H9 (cell line): ENCODE measurements at regions not wholly inside any gene's neighbourhood (a gene's known extent, or its start where the extent isn't known, plus 50 kb on each side); places are given as distances from the start of the nearest gene placed in this dataset.

Experiments used
- DNase-seq: peaks from one replicate; pipeline ENCODE4 v3.0.0-alpha.2; 2017
- H2AFZ ChIP-seq: one replicate; pipeline ENCODE4 v1.6.1; 2013; ENCODE audit warnings: mild to moderate bottlenecking, low read length, control low read depth, moderate library complexity
- H2AK5ac ChIP-seq: 2 replicates; pipeline ENCODE4 v1.6.1; 2013; ENCODE audit warnings: low read length, control low read depth, mixed read lengths; ENCODE audit not compliant: insufficient read length
- H2BK120ac ChIP-seq: one replicate; pipeline ENCODE4 v1.6.1; 2013; ENCODE audit warnings: low read depth, mild to moderate bottlenecking, low read length, control low read depth, inconsistent platforms; ENCODE audit not compliant: poor library complexity, severe bottlenecking
- H2BK12ac ChIP-seq: 2 replicates; pipeline ENCODE4 v1.6.1; 2013; ENCODE audit warnings: low read length, control low read depth, mixed read lengths, low read depth; ENCODE audit not compliant: insufficient read length
- H2BK15ac ChIP-seq: 2 replicates; pipeline ENCODE4 v1.6.1; 2013; ENCODE audit warnings: low read depth, low read length, control low read depth
- H2BK20ac ChIP-seq: one replicate; pipeline ENCODE4 v1.6.1; 2013; ENCODE audit warnings: low read depth, mild to moderate bottlenecking, low read length, control low read depth, inconsistent platforms; ENCODE audit not compliant: poor library complexity, severe bottlenecking
- H2BK5ac ChIP-seq: 2 replicates; pipeline ENCODE4 v1.6.1; 2013; ENCODE audit warnings: low read length, control low read depth, mixed read lengths; ENCODE audit not compliant: insufficient read length
- H3K14ac ChIP-seq: 2 replicates; pipeline ENCODE4 v1.6.1; 2013; ENCODE audit warnings: low read length, control low read depth; ENCODE audit not compliant: insufficient read depth
- H3K18ac ChIP-seq: 2 replicates; pipeline ENCODE4 v1.6.1; 2013; ENCODE audit warnings: low read depth, mild to moderate bottlenecking, mixed read lengths, low read length, control low read depth; ENCODE audit not compliant: insufficient read length
- H3K23ac ChIP-seq: 2 replicates; pipeline ENCODE4 v1.6.1; 2013; ENCODE audit warnings: low read length, control low read depth, mixed read lengths, low read depth; ENCODE audit not compliant: insufficient read length
- H3K23me2 ChIP-seq: 2 replicates; pipeline ENCODE4 v1.6.1; 2013; ENCODE audit warnings: low read depth, mild to moderate bottlenecking, mixed read lengths, low read length, control low read depth; ENCODE audit not compliant: insufficient read length, poor library complexity, severe bottlenecking
- H3K27ac ChIP-seq: 2 replicates; pipeline ENCODE4 v1.5.1; 2013; ENCODE audit warnings: low read length, control low read depth, mixed read lengths, low read depth; ENCODE audit not compliant: insufficient read length
- H3K27me3 ChIP-seq: 2 replicates; pipeline ENCODE4 v1.6.1; 2013; ENCODE audit warnings: low read length, control low read depth, inconsistent platforms; ENCODE audit not compliant: insufficient read depth
- H3K4ac ChIP-seq: 2 replicates; pipeline ENCODE4 v1.6.1; 2013; ENCODE audit warnings: low read depth, mild to moderate bottlenecking, control low read depth, inconsistent platforms, low read length, moderate library complexity
- H3K4me1 ChIP-seq: 2 replicates; pipeline ENCODE4 v1.6.1; 2013; ENCODE audit warnings: low read length, control low read depth, inconsistent platforms; ENCODE audit not compliant: insufficient read depth
- H3K4me2 ChIP-seq: 2 replicates; pipeline ENCODE4 v1.6.1; 2013; ENCODE audit warnings: low read length, control low read depth, mixed read lengths; ENCODE audit not compliant: insufficient read length, insufficient read depth
- H3K56ac ChIP-seq: 2 replicates; pipeline ENCODE4 v1.6.1; 2013; ENCODE audit warnings: low read depth, mild to moderate bottlenecking, mixed read lengths, low read length, control low read depth; ENCODE audit not compliant: insufficient read length
- H3K79me1 ChIP-seq: 2 replicates; pipeline ENCODE4 v1.6.1; 2013; ENCODE audit warnings: low read depth, mild to moderate bottlenecking, moderate library complexity, low read length, control low read depth, inconsistent platforms; ENCODE audit not compliant: insufficient read depth, poor library complexity, severe bottlenecking
- H3K79me2 ChIP-seq: 2 replicates; pipeline ENCODE4 v1.6.1; 2013; ENCODE audit warnings: low read length, control low read depth, inconsistent platforms; ENCODE audit not compliant: insufficient read depth
- H3K9ac ChIP-seq: 2 replicates; pipeline ENCODE4 v1.6.1; 2013; ENCODE audit warnings: low read length, control low read depth, mixed read lengths; ENCODE audit not compliant: insufficient read length; ENCODE audit errors: extremely low read depth
- H3K9me3 ChIP-seq: one replicate; pipeline ENCODE4 v1.6.1; 2013; ENCODE audit warnings: low read depth, low read length, inconsistent platforms; ENCODE audit not compliant: control insufficient read depth
- H3T11ph ChIP-seq: one replicate; pipeline ENCODE4 v1.6.1; 2013; ENCODE audit warnings: mild to moderate bottlenecking, low read length, control low read depth, inconsistent platforms
- H4K20me1 ChIP-seq: one replicate; pipeline ENCODE4 v1.6.1; 2013; ENCODE audit not compliant: control insufficient read depth, insufficient read length, insufficient read depth
- H4K5ac ChIP-seq: 2 replicates; pipeline ENCODE4 v1.6.1; 2013; ENCODE audit warnings: low read depth, mild to moderate bottlenecking, mixed read lengths, low read length, control low read depth; ENCODE audit not compliant: insufficient read length
- H4K8ac ChIP-seq: replicated peaks from 2 replicates; pipeline ENCODE4 v1.6.1; 2013; ENCODE audit warnings: low read length, control low read depth, mixed read lengths, low read depth; ENCODE audit not compliant: insufficient read length
- H4K91ac ChIP-seq: 2 replicates; pipeline ENCODE4 v1.6.1; 2013; ENCODE audit warnings: low read depth, mild to moderate bottlenecking, moderate library complexity, mixed read lengths, low read length, control low read depth; ENCODE audit not compliant: insufficient read length
- H3K27ac Mint-ChIP-seq, 3 experiments: 2 replicates in 2 of 3; 3 replicates in 1 of 3; pipeline ENCODE4 v1.8.0; 2020 to 2021; ENCODE audit warnings: mixed read lengths in 3 of 3, mild to moderate bottlenecking in 1 of 3, moderate library complexity in 1 of 3
- H3K27me3 Mint-ChIP-seq: 2 replicates; pipeline ENCODE4 v1.8.0; 2021; ENCODE audit warnings: low read depth, mild to moderate bottlenecking, moderate library complexity, mixed read lengths
- H3K36me3 Mint-ChIP-seq, 3 experiments: 2 replicates in 2 of 3; 3 replicates in 1 of 3; pipeline ENCODE4 v1.8.0; 2020 to 2021; ENCODE audit warnings: low read depth in 3 of 3, mixed read lengths in 3 of 3; ENCODE audit not compliant: insufficient read depth in 1 of 3
- H3K4me1 Mint-ChIP-seq, 2 experiments: 2 replicates each; pipeline ENCODE4 v1.8.0; 2020; ENCODE audit warnings: mixed read lengths in 2 of 2
- H3K4me3 Mint-ChIP-seq, 2 experiments: 2 replicates in 1 of 2; 3 replicates in 1 of 2; pipeline ENCODE4 v1.8.0; 2020 to 2021; ENCODE audit warnings: mild to moderate bottlenecking in 2 of 2, mixed read lengths in 2 of 2, moderate library complexity in 1 of 2
- H3K9me3 Mint-ChIP-seq, 2 experiments: 2 replicates in 1 of 2; 3 replicates in 1 of 2; pipeline ENCODE4 v1.8.0; 2020; ENCODE audit warnings: mild to moderate bottlenecking in 2 of 2, mixed read lengths in 2 of 2, moderate library complexity in 1 of 2
- WGBS: extraction: QIAGEN DNeasy Blood & Tissue Kit; methylation state at CpG from one replicate; pipeline ENCODE4 v1.1.7; 2013; ENCODE audit warnings: missing lambda C conversion rate, low lambda C conversion rate, mixed read lengths; ENCODE audit not compliant: insufficient read length; ENCODE audit errors: extremely low coverage; 5-methylcytosine and 5-hydroxymethylcytosine counted together
- TF ChIP-seq, protein P1 (sequence below): fragments of 200-600 bp; sonication (generic); conservative IDR thresholded peaks from 3 replicates; pipeline ENCODE4 v1.8.0; 2021; ENCODE audit warnings: antibody characterized with exemption, mild to moderate bottlenecking

DNA sequence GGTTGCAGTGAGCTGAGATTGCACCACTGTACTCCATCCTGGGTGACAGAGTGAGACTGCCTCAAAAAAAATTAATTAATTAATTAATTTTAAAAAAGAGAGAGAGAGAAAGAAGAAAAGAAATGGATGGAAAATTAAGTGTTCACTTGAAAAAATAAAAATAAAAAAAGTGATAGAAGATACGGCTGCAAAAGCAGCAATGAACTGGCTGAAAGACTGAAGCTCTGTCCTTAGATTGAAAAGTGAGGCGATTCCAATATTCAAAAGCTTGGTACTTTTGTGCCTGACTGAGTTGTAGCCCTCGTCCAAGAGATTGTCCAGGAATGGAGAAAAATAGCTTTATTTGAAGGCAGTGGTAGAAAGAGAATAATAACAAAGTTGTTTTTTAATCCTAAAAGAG lies 154.6 kb downstream of the ADSS2 start:
- Histone ChIP-seq H3K4me1 (no peaks in the 10 kb centered on the region), H4K8ac (no peak overlapping the region), H4K5ac (no peak overlapping the region), H3K56ac (no peak overlapping the region), H3K27ac (no peak overlapping the region), H3K27me3 (no peaks in the 10 kb centered on the region), H2AFZ (no peak overlapping the region), H2BK15ac (no peak overlapping the region), H3K4ac (no peak overlapping the region), H4K20me1 (no peaks in the 10 kb centered on the region), H3K9me3 (no peaks in the 10 kb centered on the region), H2BK12ac (no peak overlapping the region), H3K23ac (no peak overlapping the region), H3K23me2 (no peaks in the 10 kb centered on the region), H3K18ac (no peak overlapping the region), H3K79me2 (no peaks in the 10 kb centered on the region), H3T11ph (no peak overlapping the region), H3K14ac (no peak overlapping the region), H4K91ac (no peak overlapping the region), H2BK5ac (no peak overlapping the region), H3K4me2 (no peak overlapping the region), H2BK120ac (no peak overlapping the region), H2AK5ac (no peak overlapping the region), H2BK20ac (no peak overlapping the region), H3K79me1 (no peaks in the 10 kb centered on the region), H3K9ac (no peak overlapping the region)
- H3K36me3 Mint-ChIP-seq = no peaks in the 10 kb centered on the region
- WGBS = 100% methylated on average over 1 of the region's 3 CpGs
- H3K4me1 Mint-ChIP-seq = peaks cover 3 to 7% of the 10 kb centered on the region in 2 experiments
- H3K27me3 Mint-ChIP-seq = peaks cover 2% of the 10 kb centered on the region
- TF ChIP-seq, protein P1, sequence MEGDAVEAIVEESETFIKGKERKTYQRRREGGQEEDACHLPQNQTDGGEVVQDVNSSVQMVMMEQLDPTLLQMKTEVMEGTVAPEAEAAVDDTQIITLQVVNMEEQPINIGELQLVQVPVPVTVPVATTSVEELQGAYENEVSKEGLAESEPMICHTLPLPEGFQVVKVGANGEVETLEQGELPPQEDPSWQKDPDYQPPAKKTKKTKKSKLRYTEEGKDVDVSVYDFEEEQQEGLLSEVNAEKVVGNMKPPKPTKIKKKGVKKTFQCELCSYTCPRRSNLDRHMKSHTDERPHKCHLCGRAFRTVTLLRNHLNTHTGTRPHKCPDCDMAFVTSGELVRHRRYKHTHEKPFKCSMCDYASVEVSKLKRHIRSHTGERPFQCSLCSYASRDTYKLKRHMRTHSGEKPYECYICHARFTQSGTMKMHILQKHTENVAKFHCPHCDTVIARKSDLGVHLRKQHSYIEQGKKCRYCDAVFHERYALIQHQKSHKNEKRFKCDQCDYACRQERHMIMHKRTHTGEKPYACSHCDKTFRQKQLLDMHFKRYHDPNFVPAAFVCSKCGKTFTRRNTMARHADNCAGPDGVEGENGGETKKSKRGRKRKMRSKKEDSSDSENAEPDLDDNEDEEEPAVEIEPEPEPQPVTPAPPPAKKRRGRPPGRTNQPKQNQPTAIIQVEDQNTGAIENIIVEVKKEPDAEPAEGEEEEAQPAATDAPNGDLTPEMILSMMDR = no peak
- H3K9me3 Mint-ChIP-seq = no peaks in the 10 kb centered on the region
- no peak for DNase-seq
- no peak overlapping the region for H3K4me3 Mint-ChIP-seq
- no peak overlapping the region for H3K27ac Mint-ChIP-seq
